Muscle layer of colon (tissue), 2 donors: ENCODE measurements at regions not wholly inside any gene's neighbourhood (a gene's known extent, or its start where the extent isn't known, plus 50 kb on each side); places are given as distances from the start of the nearest gene placed in this dataset.

Experiments used
- H3K27ac ChIP-seq: one replicate; pipeline ENCODE4 v1.7.0; 2013; ENCODE audit warnings: low read depth, mild to moderate bottlenecking, low read length, moderate library complexity
- H3K27me3 ChIP-seq, 2 donors: one replicate each; pipeline ENCODE4 v1.7.0; 2013; ENCODE audit warnings: low read length in 2 of 2, mild to moderate bottlenecking in 2 of 2; ENCODE audit not compliant: insufficient read depth in 2 of 2, control insufficient read depth in 1 of 2
- H3K36me3 ChIP-seq: one replicate; pipeline ENCODE4 v1.7.0; 2013; ENCODE audit warnings: mild to moderate bottlenecking, low read length; ENCODE audit not compliant: insufficient read depth
- H3K4me1 ChIP-seq: one replicate; pipeline ENCODE4 v1.7.0; 2013; ENCODE audit warnings: mild to moderate bottlenecking, low read length; ENCODE audit not compliant: insufficient read depth
- H3K4me3 ChIP-seq, 2 donors: one replicate each; pipeline ENCODE4 v1.7.0; 2013; ENCODE audit warnings: low read length in 2 of 2, low read depth in 1 of 2, mild to moderate bottlenecking in 1 of 2, moderate library complexity in 1 of 2
- H3K9ac ChIP-seq: one replicate; pipeline ENCODE4 v1.7.0; 2013; ENCODE audit warnings: low read length
- H3K9me3 ChIP-seq: one replicate; pipeline ENCODE4 v1.7.0; 2013; ENCODE audit warnings: mild to moderate bottlenecking, low read length
- donor health status: abdominal sarcoma.
- donor health status: Adenocarcinoma of cecum.

DNA sequence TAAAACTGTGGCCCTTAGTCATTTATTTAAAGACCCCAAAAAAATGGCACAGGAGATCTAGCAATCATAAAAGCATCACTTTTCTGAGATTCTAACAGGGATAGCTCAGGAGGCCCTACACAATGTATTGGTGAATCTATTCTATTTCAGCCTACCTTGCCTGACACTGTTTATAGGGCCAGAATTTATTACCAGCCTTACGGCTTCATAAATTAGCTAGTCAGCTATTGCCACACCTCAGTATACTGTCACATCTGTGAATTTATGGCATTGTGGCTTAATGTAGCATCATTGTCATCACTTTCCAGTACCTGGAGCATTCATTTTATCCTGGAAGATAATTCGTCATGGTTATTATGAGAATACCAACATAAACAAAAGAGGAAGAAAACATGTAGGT is 121.2 kb upstream of the ERG start:
- H3K27ac ChIP-seq: no peak overlapping the region
- H3K9ac ChIP-seq: no peak overlapping the region

DNA sequence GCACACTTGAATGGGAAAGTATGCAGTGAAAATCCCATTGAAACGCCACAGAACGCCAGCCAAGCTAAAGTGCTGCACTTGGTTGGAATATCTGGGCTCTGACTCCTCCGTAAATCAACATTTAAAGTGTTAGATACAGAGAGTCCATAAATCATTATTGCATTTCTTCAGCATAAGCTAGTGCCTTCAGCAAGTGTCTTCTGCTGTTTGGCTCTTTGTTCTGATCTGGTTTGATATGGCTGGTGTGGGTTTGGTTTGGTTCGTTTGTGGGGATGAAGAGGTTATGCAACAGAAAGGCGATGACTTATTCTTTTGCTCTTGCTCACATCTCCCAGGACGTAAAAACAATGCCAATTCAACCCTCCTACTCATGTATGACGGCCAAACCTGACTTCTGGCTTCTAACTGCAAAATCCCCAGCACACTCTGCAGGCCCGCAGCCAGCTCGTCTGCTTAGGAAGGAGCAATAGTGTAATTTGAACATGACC is 121.8 kb upstream of the ERG start:
- Histone ChIP-seq H3K27ac (no peak overlapping the region), H3K9ac (no peak overlapping the region), H3K4me3 (no peak overlapping the region), H3K4me1 (no peaks in the 10 kb centered on the region), H3K9me3 (no peaks in the 10 kb centered on the region), H3K36me3 (no peaks in the 10 kb centered on the region), H3K27me3 (no peaks in the 10 kb centered on the region)

More for the DNA sequence above, 121.2 kb upstream of the ERG start:
- Histone ChIP-seq H3K4me1 (no peaks in the 10 kb centered on the region), H3K36me3 (no peaks in the 10 kb centered on the region), H3K27me3 (no peaks in the 10 kb centered on the region), H3K9me3 (no peaks in the 10 kb centered on the region), H3K4me3 (no peak overlapping the region)

DNA sequence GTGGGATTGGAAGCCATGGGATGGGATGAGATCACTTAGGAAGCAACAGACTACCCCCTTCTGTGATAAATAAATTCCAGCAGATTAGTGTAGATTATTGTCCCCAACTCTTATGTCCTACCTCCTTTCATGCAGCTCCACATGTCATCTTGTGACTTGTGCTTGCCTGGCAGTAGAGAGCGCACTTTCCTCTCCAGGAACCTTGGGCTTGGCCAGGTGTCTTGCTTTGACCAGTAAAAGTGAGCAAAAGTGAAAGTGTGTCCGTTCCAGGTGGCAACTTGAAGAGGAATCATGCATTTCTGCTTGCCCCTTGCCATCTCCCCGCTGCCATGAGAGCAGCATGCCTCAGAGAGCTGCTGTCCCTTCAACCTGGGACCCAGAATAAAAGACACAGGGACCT is 122.9 kb upstream of the ERG start:
- Histone ChIP-seq H3K4me1 (no peaks in the 10 kb centered on the region), H3K27me3 (no peaks in the 10 kb centered on the region), H3K9me3 (no peaks in the 10 kb centered on the region), H3K36me3 (no peaks in the 10 kb centered on the region), H3K27ac (no peak overlapping the region), H3K4me3 (no peak overlapping the region), H3K9ac (no peak overlapping the region)

DNA sequence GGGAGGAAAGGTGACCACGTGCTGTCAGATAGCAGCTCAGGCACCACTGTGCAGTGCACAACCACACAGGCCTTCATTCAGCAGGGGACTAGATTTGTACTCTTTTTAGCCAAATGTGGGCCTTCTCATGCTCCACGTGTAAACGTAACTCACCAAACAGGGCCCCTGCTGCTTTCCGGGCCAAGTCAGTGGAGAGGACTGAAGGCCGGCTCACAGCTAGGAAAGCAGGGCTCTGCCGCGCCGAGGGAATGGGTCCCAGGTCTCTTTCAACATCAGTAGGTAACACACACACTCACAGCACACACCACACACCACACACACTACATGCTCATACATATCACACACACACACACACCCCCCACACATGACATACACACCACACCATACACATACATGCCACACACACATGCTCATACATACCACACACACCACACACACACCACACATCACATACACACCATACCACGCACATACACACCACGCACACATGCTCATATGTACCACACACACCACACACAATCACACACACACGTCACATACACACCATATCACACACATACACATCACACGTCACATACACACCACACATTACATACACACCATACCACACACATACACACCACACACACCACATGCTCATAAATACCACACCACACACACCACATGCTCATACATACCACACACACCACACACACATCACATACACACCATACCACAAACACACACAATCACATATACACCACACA is 124.0 kb upstream of the ERG start:
- Histone ChIP-seq H3K9me3 (no peaks in the 10 kb centered on the region), H3K36me3 (no peaks in the 10 kb centered on the region), H3K9ac (no peak overlapping the region)

DNA sequence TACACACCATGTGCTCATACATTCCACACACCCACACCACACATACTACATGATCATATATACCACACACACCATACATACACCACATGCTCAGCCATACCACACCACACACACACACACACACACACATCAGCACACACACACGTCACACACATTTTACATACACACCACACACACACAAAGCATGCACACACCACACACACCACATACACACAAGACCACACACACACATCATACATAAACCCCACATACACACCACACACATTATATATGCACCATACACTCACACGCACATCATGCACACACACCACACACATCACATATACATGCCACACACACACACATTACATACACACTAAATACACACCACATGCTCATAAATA is 124.5 kb upstream of the ERG start:
- Histone ChIP-seq H3K9me3 (no peaks in the 10 kb centered on the region), H3K27me3 (no peaks in the 10 kb centered on the region), H3K27ac (no peak overlapping the region), H3K36me3 (no peaks in the 10 kb centered on the region), H3K4me1 (no peaks in the 10 kb centered on the region), H3K9ac (no peak overlapping the region), H3K4me3 (no peak overlapping the region)

More for the DNA sequence above, 124.0 kb upstream of the ERG start:
- H3K4me1 ChIP-seq: no peaks in the 10 kb centered on the region
- no peak overlapping the region for H3K4me3 ChIP-seq
- no peaks in the 10 kb centered on the region for H3K27me3 ChIP-seq
- H3K27ac ChIP-seq: no peak overlapping the region

DNA sequence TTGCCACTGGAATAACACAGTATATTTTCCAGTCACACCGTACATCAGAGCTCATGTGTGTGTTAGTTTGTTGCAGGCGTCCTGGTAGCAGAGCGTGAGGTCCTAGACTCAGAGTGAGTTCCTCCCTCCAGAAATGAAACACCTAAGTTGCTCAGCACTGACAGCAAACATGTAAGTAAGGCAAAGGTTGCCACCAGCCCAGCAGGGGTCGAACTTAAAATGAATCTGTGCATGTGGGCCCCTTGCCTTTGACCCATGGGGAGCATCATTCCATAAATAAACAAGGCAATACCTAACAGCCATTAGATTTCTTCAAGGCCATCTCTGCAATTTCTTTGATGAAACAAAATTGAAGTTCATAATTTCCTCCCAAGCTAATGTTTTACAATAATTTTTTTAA is 125.3 kb upstream of the ERG start:
- Histone ChIP-seq H3K9ac (no peak overlapping the region), H3K4me3 (no peak overlapping the region), H3K9me3 (no peaks in the 10 kb centered on the region), H3K4me1 (no peaks in the 10 kb centered on the region), H3K27me3 (no peaks in the 10 kb centered on the region), H3K27ac (no peak overlapping the region), H3K36me3 (no peaks in the 10 kb centered on the region)

DNA sequence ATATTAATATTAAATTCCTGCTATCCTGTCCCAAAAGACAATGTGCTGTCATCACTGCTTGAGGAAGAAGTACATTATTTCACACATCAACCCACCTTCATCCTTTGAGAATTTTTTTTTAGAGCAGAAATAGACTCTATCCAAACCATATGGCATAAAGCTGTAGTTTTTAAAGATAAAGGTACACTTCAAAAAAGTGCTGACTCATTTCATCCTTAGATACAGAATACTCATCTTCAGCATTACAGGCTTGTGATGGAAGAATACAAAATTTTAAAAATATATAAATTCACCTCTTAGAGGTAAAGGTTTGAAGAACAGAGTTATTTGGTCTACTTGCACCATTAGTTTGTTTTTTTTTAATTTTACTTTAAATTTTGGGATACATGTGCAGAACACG is 126.7 kb upstream of the ERG start:
- Histone ChIP-seq H3K27ac (no peak overlapping the region), H3K4me1 (no peaks in the 10 kb centered on the region), H3K27me3 (no peaks in the 10 kb centered on the region), H3K9ac (no peak overlapping the region), H3K4me3 (no peak overlapping the region), H3K36me3 (no peaks in the 10 kb centered on the region), H3K9me3 (no peaks in the 10 kb centered on the region)

DNA sequence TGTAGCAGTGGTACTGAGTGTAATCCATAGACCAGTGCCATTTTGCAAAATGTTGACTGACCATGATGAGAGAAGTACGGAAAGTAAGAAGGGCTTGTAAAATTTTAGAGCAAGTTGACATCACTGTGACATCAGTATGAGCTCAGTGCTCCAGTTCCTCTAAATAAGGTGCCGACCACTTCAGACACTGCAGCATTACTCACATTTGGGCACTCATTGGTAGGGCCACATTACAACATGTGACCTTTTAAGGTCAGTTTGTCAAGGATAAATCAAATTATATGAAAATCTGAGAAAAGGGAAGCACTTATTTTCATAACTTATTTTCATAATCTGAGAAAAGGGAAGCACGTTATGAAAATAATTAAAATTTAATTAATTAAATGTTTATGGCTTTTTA is 128.0 kb upstream of the ERG start:
- H3K9me3 ChIP-seq: no peaks in the 10 kb centered on the region
- H3K4me3 ChIP-seq: no peak overlapping the region
- no peaks in the 10 kb centered on the region for H3K36me3 ChIP-seq
- no peaks in the 10 kb centered on the region for H3K27me3 ChIP-seq
- H3K4me1 ChIP-seq: no peaks in the 10 kb centered on the region
- no peak overlapping the region for H3K27ac ChIP-seq
- H3K9ac ChIP-seq: no peak overlapping the region

DNA sequence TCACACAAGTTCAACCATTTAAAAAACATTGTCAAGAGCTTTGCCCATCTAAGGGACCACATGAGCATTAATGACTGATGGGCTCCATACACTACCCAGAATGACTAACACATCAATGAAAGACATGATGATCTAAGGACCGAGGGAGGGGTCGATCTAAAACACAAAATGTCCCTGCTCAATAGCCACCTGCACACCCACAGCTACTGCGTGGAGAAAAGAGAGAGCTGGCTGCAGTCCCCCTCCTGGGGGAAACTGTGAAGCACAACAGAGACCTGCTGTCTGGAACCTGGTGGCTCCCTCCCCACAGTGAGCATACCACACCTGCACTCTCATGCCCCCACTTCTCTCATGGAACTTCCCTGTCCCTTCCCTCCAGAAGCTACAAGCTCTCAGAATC is 130.1 kb upstream of the ERG start:
- Histone ChIP-seq H3K4me1 (no peaks in the 10 kb centered on the region), H3K27ac (no peak overlapping the region), H3K27me3 (no peaks in the 10 kb centered on the region), H3K36me3 (no peaks in the 10 kb centered on the region), H3K9ac (no peak overlapping the region), H3K4me3 (no peak overlapping the region), H3K9me3 (no peaks in the 10 kb centered on the region)

DNA sequence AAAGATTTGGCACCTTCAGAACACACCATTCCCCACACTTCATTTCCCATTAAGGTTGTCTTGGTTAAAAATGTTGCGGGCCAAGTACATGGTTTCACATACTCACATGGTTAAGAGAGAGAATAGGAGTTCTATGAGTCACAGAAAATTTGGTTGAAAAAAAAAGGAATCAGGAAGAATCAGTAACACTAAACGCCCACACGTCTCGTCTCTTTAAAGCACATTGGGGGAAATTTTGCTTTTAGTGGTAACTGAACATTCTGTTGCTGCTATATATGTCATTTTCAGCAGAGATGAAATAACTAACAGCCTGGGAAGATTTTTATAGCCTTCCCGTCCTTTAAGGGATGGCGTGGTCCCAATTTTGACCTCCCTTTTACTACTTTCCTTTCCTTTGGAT is 132.9 kb upstream of the ERG start:
- no peak overlapping the region for H3K9ac ChIP-seq
- H3K4me1 ChIP-seq: no peaks in the 10 kb centered on the region
- no peak overlapping the region for H3K27ac ChIP-seq
- H3K36me3 ChIP-seq: no peaks in the 10 kb centered on the region
- H3K27me3 ChIP-seq: no peaks in the 10 kb centered on the region
- H3K4me3 ChIP-seq: no peak overlapping the region
- H3K9me3 ChIP-seq: no peaks in the 10 kb centered on the region

DNA sequence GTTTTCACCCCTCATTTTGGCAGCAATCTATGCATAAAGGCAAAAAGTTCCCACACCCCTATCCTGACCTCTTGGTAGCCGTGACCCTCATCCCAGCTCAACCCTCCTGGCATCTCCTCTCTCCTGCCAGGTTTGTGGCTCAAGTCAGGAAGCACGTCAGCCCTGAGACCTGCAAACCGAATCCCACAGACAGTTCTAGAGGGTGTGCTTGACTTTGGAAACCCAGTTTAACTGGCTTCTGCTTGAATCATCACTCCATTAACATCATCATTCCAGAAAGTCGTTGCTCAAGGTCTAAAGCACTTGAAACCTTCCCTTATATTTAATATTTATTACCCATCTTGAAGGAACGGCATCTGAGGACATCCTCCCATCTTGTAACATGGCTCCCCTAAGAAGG is 133.4 kb upstream of the ERG start:
- H3K9ac ChIP-seq: no peak overlapping the region
- no peaks in the 10 kb centered on the region for H3K36me3 ChIP-seq
- no peaks in the 10 kb centered on the region for H3K9me3 ChIP-seq
- no peaks in the 10 kb centered on the region for H3K27me3 ChIP-seq
- H3K27ac ChIP-seq: no peak overlapping the region
- H3K4me3 ChIP-seq: no peak overlapping the region
- no peaks in the 10 kb centered on the region for H3K4me1 ChIP-seq

DNA sequence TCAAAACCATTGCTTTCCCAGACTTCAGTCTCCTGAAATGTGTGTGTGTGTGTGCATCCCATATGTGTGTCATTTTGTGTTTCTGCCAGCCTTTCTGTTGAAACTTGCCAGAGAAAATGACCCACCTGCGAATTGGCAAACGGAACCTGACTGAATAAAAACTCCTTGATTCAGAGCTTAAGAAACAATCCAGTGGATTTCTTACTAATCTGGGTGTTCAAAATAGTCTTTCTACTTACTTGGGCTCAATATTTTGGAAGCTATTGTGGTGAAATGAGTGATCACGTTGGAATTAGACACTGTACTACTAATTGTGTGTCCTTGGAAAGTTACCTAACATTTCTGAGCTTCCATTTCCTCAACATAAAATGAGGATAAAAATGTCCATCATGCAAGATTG is 138.9 kb upstream of the ERG start:
- no peak overlapping the region for H3K9ac ChIP-seq
- H3K36me3 ChIP-seq: no peaks in the 10 kb centered on the region
- no peak overlapping the region for H3K27ac ChIP-seq
- no peaks in the 10 kb centered on the region for H3K27me3 ChIP-seq
- no peaks in the 10 kb centered on the region for H3K9me3 ChIP-seq
- H3K4me1 ChIP-seq: no peaks in the 10 kb centered on the region
- no peak overlapping the region for H3K4me3 ChIP-seq
